IMR-90 (cell line): ENCODE measurements at regions not wholly inside any gene's neighbourhood (a gene's known extent, or its start where the extent isn't known, plus 50 kb on each side); places are given as distances from the start of the nearest gene placed in this dataset.
"Not testable (repeated sequence)": the region's sequence is repeated elsewhere in the genome, so short reads cannot be mapped to it uniquely, and the experiment has no call there.

ENCODE experiments used
- ATAC-seq: fragments of 200-7000 bp; cut with Tn5 transposase; 2 replicates; pipeline ENCODE4 v1.9.1; 2020; ENCODE audit warnings: low read depth, mild to moderate bottlenecking, moderate library complexity
- BruUV-seq: library from RNA; stranded (reverse); fragments of 400-500 nt; replicated peaks from 2 replicates; lab custom pipeline; 2021; lab: Mats Ljungman, UMichigan
- CTCF ChIA-PET: fragments of 300-600 bp; formaldehyde crosslinking; extraction: SDS; loops from one replicate; lab custom pipeline; 2021; ENCODE audit warnings: antibody characterized with exemption; lab: Yijun Ruan, JAX
- POLR2A ChIA-PET: fragments of 300-600 bp; sonication (Branson Sonifier 250); formaldehyde crosslinking; loops from one replicate; lab custom pipeline; 2022; ENCODE audit warnings: antibody characterized with exemption; ENCODE audit not compliant: unreplicated experiment; lab: Charles Lee
- DNase-seq: peaks from one replicate; pipeline ENCODE4 v3.0.0; 2013
- H2AFZ ChIP-seq: replicated peaks from 2 replicates; pipeline ENCODE3; 2013; ENCODE audit warnings: low read length, mild to moderate bottlenecking; ENCODE audit not compliant: poor library complexity
- H2AK5ac ChIP-seq: 2 replicates; pipeline ENCODE4 v1.6.1; 2013; ENCODE audit warnings: low read depth, low read length, inconsistent platforms
- H2AK9ac ChIP-seq: replicated peaks from 2 replicates; pipeline ENCODE3; 2013; ENCODE audit warnings: mild to moderate bottlenecking, low read depth, low read length, moderate library complexity; ENCODE audit not compliant: poor library complexity
- H2BK120ac ChIP-seq: 2 replicates; pipeline ENCODE4 v1.6.1; 2013; ENCODE audit warnings: low read depth, low read length, inconsistent platforms
- H2BK15ac ChIP-seq: 3 replicates; pipeline ENCODE4 v1.6.1; 2013; ENCODE audit warnings: low read depth, low read length, inconsistent platforms
- H2BK20ac ChIP-seq: 2 replicates; pipeline ENCODE4 v1.6.1; 2013; ENCODE audit warnings: low read depth, mild to moderate bottlenecking, inconsistent platforms, low read length, moderate library complexity
- H2BK5ac ChIP-seq: 2 replicates; pipeline ENCODE4 v1.6.1; 2013; ENCODE audit warnings: mild to moderate bottlenecking, low read depth, low read length, inconsistent platforms; ENCODE audit not compliant: poor library complexity, severe bottlenecking
- H3K14ac ChIP-seq: replicated peaks from 2 replicates; pipeline ENCODE4 v1.6.1; 2013; ENCODE audit warnings: low read depth, low read length, inconsistent platforms
- H3K18ac ChIP-seq: 2 replicates; pipeline ENCODE4 v1.6.1; 2013; ENCODE audit warnings: low read depth, low read length, control low read depth
- H3K23ac ChIP-seq: 2 replicates; pipeline ENCODE4 v1.6.1; 2013; ENCODE audit warnings: low read depth, low read length, inconsistent platforms
- H3K27ac ChIP-seq: 2 replicates; pipeline ENCODE4 v1.5.1; 2013; ENCODE audit warnings: mild to moderate bottlenecking, control low read depth, low read length; ENCODE audit not compliant: insufficient read depth
- H3K27me3 ChIP-seq: 2 replicates; pipeline ENCODE4 v1.6.1; 2013; ENCODE audit warnings: low read length; ENCODE audit not compliant: control insufficient read depth, insufficient read depth
- H3K36me3 ChIP-seq: 2 replicates; pipeline ENCODE4 v1.6.1; 2013; ENCODE audit warnings: low read length, mixed read lengths; ENCODE audit not compliant: control insufficient read depth, insufficient read depth
- H3K4ac ChIP-seq: 2 replicates; pipeline ENCODE4 v1.6.1; 2013; ENCODE audit warnings: low read depth, low read length, inconsistent platforms
- H3K4me1 ChIP-seq: 2 replicates; pipeline ENCODE4 v1.6.1; 2013; ENCODE audit warnings: low read length, mixed read lengths; ENCODE audit not compliant: control insufficient read depth, insufficient read depth
- H3K4me2 ChIP-seq: 2 replicates; pipeline ENCODE4 v1.6.1; 2013; ENCODE audit warnings: low read depth, mild to moderate bottlenecking, control low read depth, low read length, moderate library complexity
- H3K4me3 ChIP-seq: 2 replicates; pipeline ENCODE4 v1.5.1; 2013; ENCODE audit warnings: low read depth, mild to moderate bottlenecking, control low read depth, low read length, moderate library complexity; ENCODE audit not compliant: insufficient read depth
- H3K56ac ChIP-seq: 2 replicates; pipeline ENCODE4 v1.6.1; 2013; ENCODE audit warnings: low read length, inconsistent platforms; ENCODE audit not compliant: insufficient read depth; ENCODE audit errors: extremely low read depth
- H3K79me1 ChIP-seq, 2 experiments: 2 replicates each; pipeline ENCODE4 v1.6.1; 2013; ENCODE audit warnings: low read length in 2 of 2, inconsistent platforms in 1 of 2, low read depth in 1 of 2
- H3K9ac ChIP-seq: 2 replicates; pipeline ENCODE4 v1.6.1; 2013; ENCODE audit warnings: low read depth, low read length, control low read depth
- H3K9me1 ChIP-seq: 2 replicates; pipeline ENCODE4 v1.6.1; 2013; ENCODE audit warnings: low read length, inconsistent platforms; ENCODE audit not compliant: insufficient read depth
- H3K9me3 ChIP-seq: 2 replicates; pipeline ENCODE4 v1.6.1; 2013; ENCODE audit warnings: low read length; ENCODE audit not compliant: control insufficient read depth, insufficient read depth
- H4K20me1 ChIP-seq: 2 replicates; pipeline ENCODE4 v1.6.1; 2013; ENCODE audit warnings: low read length, inconsistent platforms; ENCODE audit not compliant: insufficient read depth
- H4K5ac ChIP-seq: 2 replicates; pipeline ENCODE4 v1.6.1; 2013; ENCODE audit warnings: mild to moderate bottlenecking, low read depth, low read length, control low read depth
- H4K8ac ChIP-seq, 2 experiments: 2 replicates each; pipeline ENCODE4 v1.6.1; 2013; ENCODE audit warnings: low read depth in 2 of 2, low read length in 2 of 2, control low read depth in 1 of 2, inconsistent platforms in 1 of 2
- H4K91ac ChIP-seq: 2 replicates; pipeline ENCODE4 v1.6.1; 2013; ENCODE audit warnings: low read depth, low read length, inconsistent platforms; ENCODE audit not compliant: insufficient read depth
- BHLHE40 ChIP-seq: fragments of 150-350 bp; IDR thresholded peaks from 2 replicates; pipeline ENCODE4 v1.6.1; 2016; ENCODE audit warnings: mild to moderate bottlenecking, low read depth, low read length
- CEBPB ChIP-seq: IDR thresholded peaks from 2 replicates; pipeline ENCODE4 v1.6.1; 2012; ENCODE audit warnings: low read depth, low read length, improper control_type of control experiment
- CHD1 ChIP-seq: IDR thresholded peaks from 2 replicates; pipeline ENCODE4 v1.6.1; 2012; ENCODE audit warnings: low read depth, low read length, improper control_type of control experiment
- ELK1 ChIP-seq: fragments of 150-350 bp; IDR thresholded peaks from 2 replicates; pipeline ENCODE4 v1.6.1; 2016; ENCODE audit warnings: low read depth, mild to moderate bottlenecking, low read length, moderate library complexity, borderline replicate concordance
- FOS ChIP-seq: fragments of 150-350 bp; IDR thresholded peaks from 2 replicates; pipeline ENCODE4 v1.6.1; 2016; ENCODE audit warnings: low read depth, low read length
- MAFK ChIP-seq: IDR thresholded peaks from 2 replicates; pipeline ENCODE4 v1.6.1; 2012; ENCODE audit warnings: low read depth, low read length, improper control_type of control experiment
- MAZ ChIP-seq: IDR thresholded peaks from 2 replicates; pipeline ENCODE4 v1.6.1; 2012; ENCODE audit warnings: low read depth, mild to moderate bottlenecking, low read length, improper control_type of control experiment, moderate library complexity, borderline replicate concordance
- MXI1 ChIP-seq: IDR thresholded peaks from 2 replicates; pipeline ENCODE4 v1.6.1; 2012; ENCODE audit warnings: low read depth, mild to moderate bottlenecking, low read length, moderate library complexity, borderline replicate concordance
- RAD21 ChIP-seq: IDR thresholded peaks from 2 replicates; pipeline ENCODE4 v1.6.1; 2012; ENCODE audit warnings: low read length, improper control_type of control experiment
- WGBS, 2 experiments: methylation state at CpG; one replicate each; pipeline versions ENCODE4 v1.1.5 to v1.1.7; 2013; ENCODE audit warnings: missing lambda C conversion rate in 2 of 2; ENCODE audit not compliant: insufficient read length in 1 of 2; ENCODE audit errors: extremely low coverage in 2 of 2; 5-methylcytosine and 5-hydroxymethylcytosine counted together
- dilution Hi-C: fragments of 300-500 bp; cut with HindIII; formaldehyde crosslinking; loops from one replicate; pipeline ENCODE4 v1.14.3; 2018; ENCODE audit warnings: low sequenced_read_pairs; ENCODE audit not compliant: unreplicated experiment
- in situ Hi-C: fragments of 300-500 bp; cut with MboI; formaldehyde crosslinking; loops from 3 replicates; pipeline ENCODE4 v1.14.3; 2019; ENCODE audit warnings: low sequenced_read_pairs, inconsistent platforms, mixed read lengths
- intact Hi-C: fragments of 100-400 bp; cut with micrococcal nuclease; formaldehyde crosslinking; loops from 2 replicates; pipeline ENCODE4 v1.10.0; 2022

- no peak overlapping the region for H3K4me2 ChIP-seq
- no peak overlapping the region for H3K9ac ChIP-seq
- H3K4me1 ChIP-seq, result no peaks in the 10 kb centered on the region
- no peak overlapping the region for H2BK20ac ChIP-seq
- no peak overlapping the region for H3K4ac ChIP-seq
- no peak overlapping the region for H3K18ac ChIP-seq
- H4K20me1 ChIP-seq, result no peaks in the 10 kb centered on the region
- H3K79me1 ChIP-seq, result no peaks in the 10 kb centered on the region
- no peaks in the 10 kb centered on the region for H3K36me3 ChIP-seq
- no TSS peak for BruUV-seq
- WGBS, 2 experiments, result no CpG with 5 or more reads among the region's 1 CpG
- no peak overlapping the region for H2AFZ ChIP-seq
- ChIA-PET POLR2A (interaction anchor here (0.6 kb wide), 1 partner anchor 152 kb away, joined by 6 read pairs; no protein-coding TSS in a partner anchor), CTCF (interaction anchor here (0.6 to 0.7 kb wide), 3 partner anchors 356 to 1348 kb away, joined by 4 to 7 read pairs (median 6); no protein-coding TSS in a partner anchor)
- H2BK5ac ChIP-seq, result no peak overlapping the region
- TF ChIP-seq MAZ (no peak), MAFK (no peak), RAD21 (no peak), MXI1 (no peak), BHLHE40 (no peak), CHD1 (no peak), ELK1 (no peak), FOS (no peak), CEBPB (no peak)
- H3K56ac ChIP-seq, result no peak overlapping the region
- no peaks in the 10 kb centered on the region for H3K9me3 ChIP-seq
- H2BK120ac ChIP-seq, result no peak overlapping the region
- H3K23ac ChIP-seq, result no peak overlapping the region
- no peaks in the 10 kb centered on the region; the same call in none of the 2 replicates for H3K27me3 ChIP-seq
- H2AK9ac ChIP-seq, result no peak overlapping the region
- H3K9me1 ChIP-seq, result peaks cover 2% of the 10 kb centered on the region; the same call in 1 of the 2 replicates
- DNase-seq, result no peak
- ATAC-seq, result no peak
- intact Hi-C loops, result no loop called here
- no peak overlapping the region for H4K91ac ChIP-seq
- H4K5ac ChIP-seq, result no peak overlapping the region
- dilution Hi-C loops, result no loop called here
- no peak overlapping the region for H2BK15ac ChIP-seq
- H4K8ac ChIP-seq, result no peak overlapping the region
- H3K14ac ChIP-seq, result no peak overlapping the region
- in situ Hi-C loops, result no loop called here
- H3K4me3 ChIP-seq, result no peak overlapping the region
- H3K27ac ChIP-seq, result no peak overlapping the region
- H2AK5ac ChIP-seq, result no peak overlapping the region
Observed at GRCh38 chr10:6704896-6705295, 124.8 kb upstream of the PRKCQ start.

- H2AFZ ChIP-seq, DNase-seq, dilution Hi-C loops, H3K36me3 ChIP-seq, POLR2A ChIA-PET, H2BK15ac ChIP-seq, in situ Hi-C loops, H3K79me1 ChIP-seq, H3K23ac ChIP-seq, H3K14ac ChIP-seq, H3K4ac ChIP-seq, H3K27me3 ChIP-seq, H3K9ac ChIP-seq, H2BK120ac ChIP-seq, H3K9me3 ChIP-seq, H2AK5ac ChIP-seq, H3K27ac ChIP-seq, H3K4me1 ChIP-seq, ATAC-seq, H3K18ac ChIP-seq, H2BK20ac ChIP-seq, H3K4me3 ChIP-seq, intact Hi-C loops, H4K91ac ChIP-seq, CTCF ChIA-PET, H4K8ac ChIP-seq, H4K5ac ChIP-seq, H2AK9ac ChIP-seq, H3K9me1 ChIP-seq, H3K4me2 ChIP-seq, H2BK5ac ChIP-seq, H4K20me1 ChIP-seq, BruUV-seq, H3K56ac ChIP-seq: not testable (repeated sequence)
- 100% methylated on average over 1 of the region's 2 CpGs; no CpG with 5 or more reads in 1 of the 2 experiments for WGBS, 2 experiments
Observed at GRCh38 chr10:6702833-6703232, 122.8 kb upstream of the PRKCQ start.
